ENCODE measurements at regions not wholly inside any gene's neighbourhood (a gene's known extent, or its start where the extent isn't known, plus 50 kb on each side); places are given as distances from the start of the nearest gene placed in this dataset.

- no peak overlapping the region for H3K27ac Mint-ChIP-seq
Measured at GRCh38 chr12:73935817-73936216, 601.8 kb upstream of the ATXN7L3B start.

GRCh38 chr12:73947326-73948026, 590.2 kb upstream of the ATXN7L3B start:
- H3K4me3 ChIP-seq (ENCODE audit: low read length) = no peak overlapping the region
- no peaks in the 10 kb centered on the region for H3K4me1 Mint-ChIP-seq (ENCODE audit: low read depth)
- DNase-seq = no peak
- no peaks in the 10 kb centered on the region for H3K36me3 ChIP-seq (ENCODE audit: insufficient read depth, low read length)
- H3K4me1 ChIP-seq (ENCODE audit: insufficient read depth, low read length) = no peaks in the 10 kb centered on the region
- H3K27me3 Mint-ChIP-seq = no peaks in the 10 kb centered on the region
- H3K27ac Mint-ChIP-seq = no peak overlapping the region
- intact Hi-C loops (cut with DNase I, micrococcal nuclease) = no loop called here
- ChIA-PET CTCF (no interaction called here), POLR2A (no interaction called here)
- H3K9me3 ChIP-seq (ENCODE audit: control insufficient read depth in 1 of 2, insufficient read depth in 1 of 2, low read length in 2 of 2) = no peaks in the 10 kb centered on the region
- peaks cover 2% of the 10 kb centered on the region for H3K9me3 Mint-ChIP-seq
- H3K36me3 Mint-ChIP-seq (ENCODE audit: low read depth) = no peaks in the 10 kb centered on the region
- no peaks in the 10 kb centered on the region for H3K27me3 ChIP-seq (ENCODE audit: control insufficient read depth in 1 of 2, insufficient read depth in 2 of 2, low read length in 2 of 2)
- no peak overlapping the region for H3K4me3 Mint-ChIP-seq
- no peak overlapping the region for H3K27ac ChIP-seq (ENCODE audit: low read depth in 1 of 2, low read length in 2 of 2)
- no peak for TF ChIP-seq CTCF (IDR thresholded peaks at IDR 0.05)
- no peak for ATAC-seq (ENCODE audit: poor library complexity)

More at GRCh38 chr12:73935817-73936216, 601.8 kb upstream of the ATXN7L3B start:
- ChIA-PET CTCF (no interaction called here), POLR2A (no interaction called here)
- Histone ChIP-seq H3K9me3 (ENCODE audit: control insufficient read depth in 1 of 2, insufficient read depth in 1 of 2, low read length in 2 of 2) (peaks cover 0 to 7% of the 10 kb centered on the region in 2 experiments), H3K4me1 (ENCODE audit: insufficient read depth, low read length) (no peaks in the 10 kb centered on the region), H3K27ac (ENCODE audit: low read depth in 1 of 2, low read length in 2 of 2) (no peak overlapping the region), H3K27me3 (ENCODE audit: control insufficient read depth in 1 of 2, insufficient read depth in 2 of 2, low read length in 2 of 2) (no peaks in the 10 kb centered on the region), H3K4me3 (ENCODE audit: low read length) (no peak overlapping the region), H3K36me3 (ENCODE audit: insufficient read depth, low read length) (no peaks in the 10 kb centered on the region)
- Mint-ChIP-seq H3K36me3 (ENCODE audit: low read depth) (no peaks in the 10 kb centered on the region), H3K4me3 (no peak overlapping the region), H3K27me3 (no peaks in the 10 kb centered on the region), H3K9me3 (peaks cover 3% of the 10 kb centered on the region), H3K4me1 (ENCODE audit: low read depth) (no peaks in the 10 kb centered on the region)
- DNase-seq (no peak), ATAC-seq (ENCODE audit: poor library complexity) (no peak)
- intact Hi-C loops (cut with DNase I, micrococcal nuclease) = no loop called here
- no peak for TF ChIP-seq CTCF (IDR thresholded peaks at IDR 0.05)

GRCh38 chr12:73950507-73950906, 587.1 kb upstream of the ATXN7L3B start:
- ChIA-PET CTCF (no interaction called here), POLR2A (no interaction called here)
- ATAC-seq (ENCODE audit: poor library complexity) (no peak), DNase-seq (no peak)
- no peaks in the 10 kb centered on the region for H3K27me3 Mint-ChIP-seq
- Histone ChIP-seq H3K4me3 (ENCODE audit: low read length) (no peak overlapping the region), H3K9me3 (ENCODE audit: control insufficient read depth in 1 of 2, insufficient read depth in 1 of 2, low read length in 2 of 2) (no peaks in the 10 kb centered on the region), H3K36me3 (ENCODE audit: insufficient read depth, low read length) (no peaks in the 10 kb centered on the region), H3K27me3 (ENCODE audit: control insufficient read depth in 1 of 2, insufficient read depth in 2 of 2, low read length in 2 of 2) (no peaks in the 10 kb centered on the region), H3K27ac (ENCODE audit: low read depth in 1 of 2, low read length in 2 of 2) (no peak overlapping the region), H3K4me1 (ENCODE audit: insufficient read depth, low read length) (no peaks in the 10 kb centered on the region)
- no peak overlapping the region for H3K4me3 Mint-ChIP-seq
- no peaks in the 10 kb centered on the region for H3K4me1 Mint-ChIP-seq (ENCODE audit: low read depth)
- H3K36me3 Mint-ChIP-seq (ENCODE audit: low read depth) = no peaks in the 10 kb centered on the region
- H3K27ac Mint-ChIP-seq = no peak overlapping the region
- intact Hi-C loops (cut with DNase I, micrococcal nuclease) = no loop called here
- H3K9me3 Mint-ChIP-seq = peaks cover 2% of the 10 kb centered on the region
- no peak for TF ChIP-seq CTCF (IDR thresholded peaks at IDR 0.05)
